LoVo (cell line): ENCODE measurements at regions not wholly inside any gene's neighbourhood (a gene's known extent, or its start where the extent isn't known, plus 50 kb on each side); places are given as distances from the start of the nearest gene placed in this dataset.
A peak's percentile ranks its signal among the peaks of the same experiment; 100 is the strongest.

ENCODE experiments used
- DNase-seq: peaks from one replicate; pipeline ENCODE4 v3.0.0-alpha.2; 2016; ENCODE audit warnings: low spot score

DNA sequence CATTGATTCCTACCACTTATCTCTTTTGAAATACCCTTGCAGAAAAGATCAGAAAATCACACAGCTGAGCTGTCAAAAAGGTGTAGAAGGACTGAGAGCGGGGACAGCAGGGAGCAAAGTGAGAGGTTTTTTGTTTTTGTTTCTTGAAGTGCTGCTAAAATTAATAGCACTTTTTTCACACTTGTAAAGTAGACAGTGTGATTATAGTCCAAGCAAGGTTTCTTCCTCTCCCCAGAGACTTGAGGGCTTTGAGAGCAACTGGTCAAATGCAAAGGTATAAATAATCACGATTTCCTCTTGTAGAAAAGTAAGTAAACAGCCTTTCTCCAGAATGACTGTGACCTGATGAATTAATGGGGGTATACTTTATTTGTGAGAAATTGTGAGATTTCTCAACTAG lies 326.9 kb downstream of the ZNF608 start:
- no peak for DNase-seq

DNA sequence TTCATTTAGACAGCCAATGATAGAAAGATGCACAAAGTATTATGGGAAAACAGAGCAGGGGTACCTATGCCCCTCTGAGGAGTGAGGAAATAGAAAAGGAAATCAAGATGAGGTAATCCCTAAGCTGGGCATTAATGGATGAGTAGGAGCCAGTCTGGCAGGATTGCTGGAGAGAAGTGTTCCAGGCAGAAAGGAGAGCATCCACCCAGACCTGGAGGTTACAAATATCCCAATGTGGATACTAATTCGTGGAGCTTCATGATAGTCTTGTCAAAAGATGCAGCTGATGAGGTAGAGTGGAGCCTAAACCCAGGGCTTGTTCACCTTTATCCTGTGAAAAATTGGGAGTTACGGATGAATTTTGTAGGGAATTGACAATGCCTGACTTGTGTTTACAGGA lies 328.0 kb downstream of the ZNF608 start:
- no peak for DNase-seq

DNA sequence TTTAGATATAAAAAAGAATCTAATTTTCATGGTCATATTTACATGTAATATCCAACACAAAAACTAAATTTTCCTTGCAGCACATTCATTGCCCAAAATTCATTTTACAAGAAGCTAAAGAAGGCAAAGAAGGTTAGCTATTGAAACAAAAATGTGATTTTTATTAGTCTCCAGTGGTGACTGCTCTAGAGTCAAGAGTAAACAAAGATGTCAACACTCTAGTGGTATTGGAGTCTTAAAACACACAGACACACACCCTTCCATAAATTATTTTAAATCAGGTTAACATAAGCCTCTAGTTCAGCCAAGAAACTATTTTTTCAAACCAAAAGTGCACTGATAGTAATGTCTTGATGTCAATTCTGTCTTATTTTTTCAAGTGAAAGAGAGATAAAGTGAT lies 329.2 kb downstream of the ZNF608 start:
- DNase-seq = no peak

DNA sequence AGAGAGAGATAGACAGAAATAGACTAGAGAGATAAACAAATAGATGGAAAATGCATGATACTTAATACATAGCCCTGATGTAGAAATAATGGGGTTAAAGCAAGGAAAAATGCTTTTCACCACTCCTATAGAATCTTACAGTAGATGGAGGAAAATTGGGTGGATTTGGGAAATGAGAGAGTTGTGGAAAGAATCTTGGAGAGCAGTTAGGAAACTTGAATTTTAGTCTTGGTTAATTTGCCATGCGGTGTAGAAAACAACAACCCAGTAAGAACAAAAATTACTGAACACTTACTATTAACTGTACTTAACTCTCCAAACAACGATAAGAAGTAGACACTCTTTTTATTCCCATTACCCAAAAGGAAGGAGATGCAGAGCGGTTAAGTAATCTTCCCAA lies 329.8 kb downstream of the ZNF608 start:
- DNase-seq = no peak

DNA sequence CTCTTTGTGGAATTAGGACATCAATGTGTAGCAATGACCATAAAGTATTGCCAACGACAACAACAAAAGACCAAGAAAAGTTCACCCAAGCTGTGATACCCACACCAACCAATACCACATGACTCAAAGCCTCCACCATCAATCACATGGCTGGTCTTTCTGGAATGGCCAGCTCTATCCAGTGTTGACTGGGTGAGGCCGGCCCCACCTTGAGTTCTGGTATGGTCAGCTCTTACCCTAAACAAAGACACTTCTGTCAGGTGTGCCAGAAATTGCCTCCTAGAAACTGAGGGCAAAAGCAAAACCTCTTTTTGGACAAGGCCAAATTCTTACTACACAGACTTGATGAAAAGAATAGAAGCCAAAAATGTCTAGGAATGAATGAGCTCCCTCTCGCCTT lies 331.5 kb downstream of the ZNF608 start:
- no peak for DNase-seq

DNA sequence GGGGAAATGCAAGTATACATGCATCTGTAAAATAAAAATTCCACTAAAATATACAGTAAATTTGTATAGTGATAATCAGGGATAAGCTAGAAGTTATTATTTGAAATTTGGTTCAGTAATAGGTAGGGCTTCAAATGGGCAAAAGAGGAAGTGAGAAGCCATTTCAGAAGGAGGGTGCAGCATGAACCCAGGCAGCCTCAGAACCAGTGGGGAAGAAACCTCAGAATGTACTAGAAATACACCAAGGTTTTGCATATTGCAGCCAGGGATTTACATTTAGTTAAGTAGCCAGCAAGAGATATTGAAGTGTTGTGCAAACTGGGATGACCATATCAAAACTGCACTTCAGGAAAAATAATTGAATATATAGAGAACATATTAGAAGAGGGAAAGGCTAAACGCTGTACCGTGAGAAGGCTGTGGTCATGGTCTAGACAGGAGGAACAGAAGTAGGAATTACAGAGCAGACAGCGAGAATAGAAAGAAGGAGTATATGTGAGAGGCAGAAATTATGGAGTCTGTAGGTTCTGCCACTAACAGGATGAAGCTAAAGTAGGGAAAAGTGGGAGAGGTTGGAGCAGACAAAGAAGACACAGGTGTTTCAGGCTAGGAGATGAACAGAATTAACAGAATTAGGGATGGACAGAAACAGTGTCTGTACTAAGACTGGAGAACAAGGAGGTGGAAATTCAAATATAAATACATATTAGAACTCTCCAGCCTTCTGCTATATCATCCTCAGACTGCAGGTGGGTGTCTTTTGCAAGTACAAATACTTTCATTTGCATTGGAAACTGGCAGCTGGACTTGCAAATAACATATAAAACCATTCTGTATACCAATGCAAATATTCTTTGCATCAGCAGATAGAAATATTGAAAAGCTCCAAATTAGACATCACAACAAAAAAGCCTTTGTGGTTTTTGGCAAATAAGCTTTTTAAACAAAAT lies 335.6 kb downstream of the ZNF608 start:
- DNase-seq = no peak

DNA sequence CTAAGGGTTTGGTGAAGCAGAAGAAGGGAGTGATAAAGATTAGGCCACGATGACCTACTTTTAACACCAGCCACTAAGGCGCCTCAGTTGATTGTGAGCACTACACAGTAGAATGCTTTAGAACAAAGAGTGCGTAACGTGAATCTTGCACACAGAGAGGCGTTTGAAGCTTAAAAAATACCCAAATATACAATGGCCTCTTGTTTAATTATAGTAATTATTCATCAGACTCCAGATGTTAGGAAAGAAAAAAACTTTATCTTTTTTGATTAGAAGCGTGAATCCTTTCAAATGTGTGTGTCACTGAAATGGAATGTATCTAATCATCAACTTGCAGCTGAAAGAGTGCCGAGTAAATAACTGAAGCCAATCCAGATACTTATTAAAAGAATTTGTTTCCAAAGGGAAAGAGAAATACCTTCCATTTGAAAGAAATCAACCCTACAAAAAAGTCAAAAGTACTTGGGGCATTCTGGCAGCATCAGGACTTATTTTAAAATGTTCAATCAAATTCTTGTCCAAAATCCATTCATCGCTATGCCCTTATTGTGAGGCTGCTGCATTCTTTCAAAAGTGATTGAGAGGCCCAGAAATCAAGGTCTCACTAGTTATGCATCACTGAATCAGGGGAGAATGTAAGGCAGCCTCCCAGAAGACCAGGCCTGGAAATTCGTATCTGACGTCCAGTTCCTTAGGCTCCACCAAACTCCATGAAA lies 337.5 kb downstream of the ZNF608 start:
- no peak for DNase-seq

DNA sequence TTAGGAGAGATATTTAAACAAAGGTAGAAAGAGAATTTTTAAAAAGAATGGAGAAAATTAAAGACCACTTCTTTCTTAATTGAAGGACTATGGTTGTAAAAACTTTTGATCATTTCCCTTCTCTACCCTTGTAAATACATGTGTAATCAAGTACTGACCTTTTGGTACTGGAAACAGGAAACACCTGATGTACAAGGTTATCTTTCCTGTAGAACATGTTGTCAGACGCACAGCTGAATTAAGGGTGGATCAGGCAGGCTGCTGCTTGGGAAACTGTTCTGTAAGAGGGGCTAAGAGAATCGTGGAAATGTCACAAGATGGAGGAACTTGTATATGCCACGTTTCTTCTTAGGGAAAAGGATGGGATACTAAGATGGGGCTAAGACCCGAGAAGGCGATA lies 341.6 kb downstream of the ZNF608 start:
- no peak for DNase-seq

DNA sequence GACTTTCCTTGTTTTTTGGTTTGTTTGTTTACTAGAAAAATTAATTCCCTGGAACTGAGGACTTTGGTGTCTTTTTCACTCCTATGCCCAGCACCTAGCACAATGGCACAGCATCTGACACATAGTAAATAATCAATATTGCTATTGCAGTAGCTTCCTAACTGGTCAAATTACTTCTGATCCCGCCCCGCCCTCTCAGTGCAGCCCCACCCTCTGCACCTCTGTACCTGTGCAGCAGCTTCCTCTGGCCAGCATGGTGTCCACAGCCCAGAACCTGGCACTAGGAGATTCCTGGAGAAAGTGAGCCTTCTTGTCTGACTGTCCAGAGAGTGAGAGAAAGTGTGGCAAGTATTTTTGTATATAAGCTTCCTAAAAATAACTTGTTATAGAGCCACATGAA lies 343.2 kb downstream of the ZNF608 start:
- DNase-seq = no peak

DNA sequence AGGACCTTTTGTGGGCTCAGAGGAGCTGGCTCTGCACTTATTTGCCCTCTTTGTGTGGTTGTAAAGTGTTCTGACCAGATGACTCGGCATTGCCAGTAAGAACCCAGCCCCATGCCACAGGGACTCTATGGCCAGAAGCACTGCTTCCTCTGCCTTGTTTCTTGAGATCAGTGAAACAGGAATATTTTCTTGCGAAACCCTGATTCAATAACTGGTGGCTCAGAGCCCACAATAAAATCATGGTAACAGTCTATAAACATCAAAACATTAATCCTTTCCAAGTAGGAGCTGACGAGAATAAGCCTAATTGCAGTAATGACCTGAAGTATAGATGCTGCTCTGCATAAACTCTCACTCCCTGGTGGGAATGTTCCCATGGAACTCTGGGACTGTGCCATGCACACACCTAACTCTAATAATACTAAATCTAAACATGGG lies 344.3 kb downstream of the ZNF608 start:
- peak; percentile 23 for DNase-seq

DNA sequence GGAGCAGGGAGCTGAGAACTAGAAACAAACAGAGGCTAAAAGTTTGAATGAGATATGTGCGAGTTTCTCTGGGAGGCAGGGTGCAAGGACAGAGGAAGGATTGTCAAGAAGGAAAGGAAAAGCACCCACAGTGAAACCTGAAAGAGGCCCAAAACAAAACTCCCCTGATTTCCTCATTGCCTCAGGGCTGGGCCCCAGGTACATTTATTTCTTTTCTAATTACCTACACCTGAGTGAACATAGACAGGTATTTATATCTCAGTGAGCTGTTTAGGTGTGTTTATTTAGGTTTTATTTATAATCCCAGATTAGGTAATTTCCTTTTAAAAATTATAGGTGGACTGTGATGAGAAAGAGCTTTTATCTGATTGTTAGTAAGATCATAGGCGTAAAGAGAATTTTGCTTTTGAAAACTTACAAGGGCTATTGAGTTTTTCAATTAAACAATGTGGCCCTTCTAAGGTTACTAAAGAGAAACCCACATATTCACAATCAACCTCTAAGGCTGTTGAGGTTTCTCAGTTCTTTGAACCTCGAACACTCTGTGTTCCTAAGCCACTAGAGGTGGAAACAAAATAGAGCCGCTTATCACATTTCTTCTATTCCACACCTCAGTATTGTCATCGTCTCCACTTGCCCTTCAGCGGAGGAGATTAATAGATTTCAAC lies 344.8 kb downstream of the ZNF608 start:
- no peak for DNase-seq

DNA sequence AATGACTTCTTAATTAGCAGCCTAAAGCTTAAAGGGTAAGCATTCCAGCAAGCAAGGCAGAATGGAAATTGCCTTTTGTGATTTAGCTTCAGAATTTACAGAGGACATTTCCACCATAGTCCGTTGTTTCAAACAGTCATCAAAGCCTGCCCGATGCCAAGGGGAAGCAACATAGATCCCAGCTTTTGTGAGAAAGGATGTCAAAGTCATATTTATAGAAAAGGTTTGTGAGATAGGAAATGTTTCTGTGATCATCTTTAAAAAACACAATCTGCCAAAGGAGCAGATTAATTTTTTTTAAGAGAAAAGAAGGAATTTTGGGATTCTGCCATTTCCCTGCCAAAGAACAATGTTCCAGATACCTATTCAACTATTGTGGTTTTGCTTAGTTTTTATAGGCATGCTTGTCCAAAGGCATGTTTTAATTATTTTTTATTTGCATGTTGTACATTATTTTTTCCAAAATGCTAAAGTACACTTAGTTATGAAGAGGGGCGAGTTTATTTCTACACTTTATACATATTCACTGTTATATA lies 346.9 kb downstream of the ZNF608 start:
- DNase-seq = no peak

DNA sequence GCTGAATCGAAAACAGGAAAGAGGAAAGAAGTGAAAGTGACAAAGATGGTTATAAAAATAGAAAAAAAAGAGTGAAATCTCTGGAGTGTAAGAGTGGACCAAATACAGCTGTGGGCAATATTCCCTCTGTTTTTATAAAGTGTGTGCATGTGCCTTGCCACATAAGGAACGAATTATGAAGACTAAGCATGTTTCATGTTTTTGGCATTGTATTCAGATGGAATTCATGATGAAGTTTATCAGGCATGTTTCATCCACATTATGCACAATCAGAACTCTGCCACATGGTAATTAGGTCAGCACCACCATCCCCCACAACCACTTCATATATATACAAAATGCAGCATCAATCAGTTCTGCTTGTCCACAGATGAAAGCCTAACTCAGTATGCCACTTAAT lies 348.0 kb downstream of the ZNF608 start:
- DNase-seq = no peak

DNA sequence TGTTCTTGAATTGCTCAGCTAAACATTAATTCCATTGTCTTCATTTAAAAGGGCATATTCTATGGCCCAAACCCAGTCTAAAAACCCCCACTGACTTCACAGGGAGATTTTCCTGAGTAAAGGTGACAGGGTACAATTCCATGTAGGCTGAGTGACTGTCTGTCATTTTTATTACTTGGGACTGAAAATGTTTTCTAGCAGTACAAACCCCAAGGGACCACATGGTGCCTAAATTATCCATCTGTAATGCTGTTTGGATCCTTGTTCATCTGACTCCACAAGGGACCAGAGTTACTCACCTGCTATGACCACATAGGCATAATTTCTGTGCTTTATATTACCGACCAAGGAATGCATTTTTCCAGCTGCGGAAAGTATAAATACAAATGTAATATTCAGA lies 349.1 kb downstream of the ZNF608 start:
- no peak for DNase-seq

DNA sequence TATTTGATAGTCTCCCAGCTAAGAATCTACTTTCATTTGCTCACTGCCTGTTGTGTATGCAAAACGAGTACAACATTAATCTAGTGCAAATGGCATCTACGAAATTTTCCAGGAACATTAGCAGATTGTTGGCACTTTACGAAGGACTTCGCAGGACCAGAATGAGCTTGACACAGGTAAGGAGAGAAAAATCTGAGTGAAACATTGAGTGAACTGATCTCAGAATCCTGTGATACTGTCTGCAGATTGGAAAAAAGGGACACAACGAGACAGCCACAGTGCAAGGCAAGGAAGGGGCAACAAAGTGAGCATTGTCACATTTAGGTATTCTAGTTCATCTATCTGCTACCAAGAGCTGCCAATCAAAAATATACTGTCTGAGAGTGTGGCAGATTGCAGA lies 350.5 kb downstream of the ZNF608 start:
- DNase-seq = no peak

DNA sequence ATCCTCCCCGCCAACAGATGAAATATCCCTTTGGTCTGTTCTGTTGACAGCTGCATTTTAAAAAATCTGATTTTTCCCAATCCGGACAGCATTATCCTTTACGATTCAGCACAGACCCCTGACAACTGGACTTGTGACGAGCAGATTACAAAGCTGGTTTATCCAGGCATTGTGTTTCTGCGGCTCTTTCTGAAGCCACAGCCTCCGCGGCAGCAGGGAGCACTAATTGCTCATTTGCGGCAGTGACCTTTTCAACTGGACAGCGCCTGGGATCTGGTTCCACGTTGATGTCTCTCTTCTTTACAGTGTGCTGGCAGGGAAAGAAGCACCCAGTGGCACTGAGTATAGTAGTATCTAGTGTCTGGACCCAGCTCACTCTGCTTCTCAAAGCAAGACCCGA lies 351.2 kb downstream of the ZNF608 start:
- DNase-seq = no peak

DNA sequence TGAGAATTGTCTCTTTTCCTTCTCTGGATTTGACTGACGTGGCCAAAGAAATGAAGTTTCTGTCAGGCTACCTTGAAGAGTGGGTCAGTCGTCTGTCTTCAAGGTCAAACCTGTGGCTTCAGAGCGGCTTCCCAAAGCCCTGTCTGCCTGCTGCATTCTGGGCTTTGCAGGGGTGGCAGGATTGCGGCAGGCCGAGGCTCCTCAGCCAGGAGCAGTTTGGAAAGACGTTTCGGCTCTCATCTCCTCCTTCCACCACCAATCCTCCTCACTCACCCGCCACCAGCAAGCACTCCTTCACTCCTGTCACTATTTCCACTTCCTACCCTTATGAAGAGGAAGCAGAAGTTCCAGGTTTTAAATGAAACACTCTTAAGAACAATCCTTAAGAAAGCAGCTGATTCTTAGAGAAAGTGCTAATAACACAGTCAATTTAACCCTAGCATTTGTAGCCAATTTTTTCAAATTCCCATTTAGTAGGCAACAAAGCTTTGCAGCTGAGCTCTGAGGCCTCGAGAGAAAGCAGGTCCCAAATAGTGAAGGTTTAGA lies 351.7 kb downstream of the ZNF608 start:
- DNase-seq = no peak

DNA sequence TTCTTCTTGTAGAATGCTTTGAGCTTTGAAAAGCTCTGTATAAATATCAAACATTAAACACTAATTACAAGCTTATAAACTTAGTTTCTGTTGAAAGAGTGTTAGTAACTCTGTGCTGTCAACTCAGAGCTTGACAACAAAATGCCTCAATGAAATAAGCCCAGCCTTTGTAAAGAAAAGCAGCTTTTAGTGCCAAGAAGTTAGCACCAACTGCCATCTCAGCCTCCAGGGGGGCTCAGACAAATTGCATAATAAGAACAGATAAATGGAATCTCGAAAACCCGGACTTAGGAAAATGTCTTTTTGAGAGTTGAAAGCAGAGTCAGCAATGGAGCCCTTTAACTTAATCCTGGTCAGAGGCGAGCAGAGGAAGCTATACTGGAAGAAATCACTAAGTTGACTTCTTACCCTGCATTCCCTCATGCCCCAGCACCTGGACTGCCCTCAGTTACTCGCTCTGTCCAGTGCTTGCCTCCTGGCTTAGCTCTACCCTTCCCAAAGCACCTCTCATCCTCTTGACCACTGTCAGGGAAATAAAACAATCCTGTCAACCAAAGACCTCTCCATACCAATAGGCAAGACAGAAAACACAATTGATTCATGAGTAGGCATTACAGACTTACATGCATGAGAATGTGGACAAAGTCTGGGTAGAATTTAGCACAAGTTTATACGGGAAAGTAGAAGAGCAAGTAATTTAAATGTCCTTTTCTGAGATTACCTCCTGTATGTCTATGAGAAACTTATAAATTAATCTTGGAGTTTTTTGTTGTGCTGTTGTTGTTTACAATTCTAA lies 352.7 kb downstream of the ZNF608 start:
- no peak for DNase-seq

DNA sequence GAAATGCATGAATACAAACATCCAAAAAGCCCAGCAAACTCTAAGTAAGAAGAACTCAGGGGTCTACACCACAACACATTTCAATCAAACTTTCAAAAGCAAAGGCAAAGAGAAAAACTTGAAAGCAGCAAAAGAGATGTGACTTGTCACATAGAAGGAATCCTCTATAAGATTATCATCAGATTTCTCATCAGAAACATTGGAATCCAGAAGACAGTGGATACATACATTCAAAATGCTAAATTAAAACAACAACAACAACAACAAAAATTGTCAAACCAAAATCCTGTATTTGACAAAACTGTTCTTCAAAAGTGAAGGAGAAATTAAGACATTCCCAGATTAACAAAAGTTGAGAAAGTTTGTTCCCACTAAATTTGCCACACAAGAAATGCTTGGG lies 362.7 kb downstream of the ZNF608 start:
- no peak for DNase-seq

DNA sequence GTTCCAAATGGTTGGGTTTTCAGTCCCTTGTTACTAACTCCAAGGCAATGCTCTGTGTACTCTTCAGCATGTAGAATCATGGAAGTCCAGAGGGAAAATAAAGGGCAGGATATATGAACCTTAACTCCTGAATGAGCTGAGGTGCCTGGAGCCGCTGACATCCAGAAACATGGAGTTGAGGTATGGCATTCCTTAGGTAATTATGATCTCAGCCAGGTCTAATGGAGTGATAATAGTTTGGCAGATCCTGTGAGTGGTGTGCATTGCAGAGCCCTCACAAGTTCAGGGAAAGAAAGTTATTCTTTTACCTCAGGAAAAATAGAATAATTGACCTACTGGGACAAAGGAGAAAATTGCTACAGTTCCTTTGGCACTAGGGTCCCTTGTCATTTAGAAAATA lies 369.1 kb downstream of the ZNF608 start:
- DNase-seq = no peak

DNA sequence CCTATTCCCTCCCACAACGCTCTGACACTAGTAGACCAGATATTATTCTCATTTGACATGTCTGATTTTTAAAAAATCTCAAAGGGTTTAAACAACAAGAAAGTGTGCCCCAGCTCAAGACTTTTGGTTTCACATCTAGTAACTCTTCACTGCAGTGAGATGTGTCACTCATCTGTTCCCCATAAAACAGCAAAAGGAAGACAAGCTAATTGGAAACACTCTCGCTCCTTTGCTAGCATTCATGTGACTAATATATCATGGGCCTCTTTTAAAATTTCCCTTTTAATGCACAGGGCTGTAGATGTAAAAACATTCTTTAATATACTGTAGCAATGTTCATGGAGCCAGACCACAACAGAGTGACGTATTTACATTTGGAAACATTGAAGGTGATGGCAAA lies 372.6 kb downstream of the ZNF608 start:
- DNase-seq = no peak

DNA sequence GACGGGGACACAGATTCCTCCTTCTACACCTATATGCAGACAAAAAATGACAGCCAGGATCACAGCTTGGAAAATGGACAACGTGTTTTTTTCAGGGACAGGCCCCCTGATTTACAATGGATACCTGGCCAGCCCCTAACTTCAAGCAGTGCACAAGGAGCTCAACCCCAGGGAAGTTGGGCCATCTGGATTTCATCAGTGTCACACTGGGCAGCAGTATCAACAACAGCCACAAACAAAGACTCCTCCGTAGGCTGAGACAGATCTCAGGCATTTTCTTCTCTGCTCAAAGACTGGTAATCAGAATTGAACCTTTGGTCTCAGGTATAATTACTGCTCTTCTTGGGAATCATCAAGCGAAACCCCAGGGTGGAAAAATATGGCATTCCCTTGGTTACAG lies 374.0 kb downstream of the ZNF608 start:
- DNase-seq = no peak
